IPS-18a (cell line): ENCODE measurements at regions not wholly inside any gene's neighbourhood (a gene's known extent, or its start where the extent isn't known, plus 50 kb on each side); places are given as distances from the start of the nearest gene placed in this dataset.

Source experiments
- H3K27ac ChIP-seq: one replicate; pipeline ENCODE4 v1.5.1; 2013; ENCODE audit warnings: low read length
- H3K27me3 ChIP-seq: one replicate; pipeline ENCODE4 v1.6.1; 2013; ENCODE audit warnings: mild to moderate bottlenecking, low read length; ENCODE audit not compliant: control insufficient read depth, insufficient read depth
- H3K36me3 ChIP-seq: one replicate; pipeline ENCODE4 v1.6.1; 2013; ENCODE audit warnings: low read depth, low read length; ENCODE audit not compliant: control insufficient read depth
- H3K4me1 ChIP-seq: one replicate; pipeline ENCODE4 v1.6.1; 2013; ENCODE audit warnings: low read depth, low read length; ENCODE audit not compliant: control insufficient read depth
- H3K4me3 ChIP-seq: one replicate; pipeline ENCODE4 v1.5.1; 2013; ENCODE audit warnings: low read length
- H3K9ac ChIP-seq: one replicate; pipeline ENCODE4 v1.6.1; 2013; ENCODE audit warnings: mild to moderate bottlenecking, low read length, moderate library complexity
- H3K9me3 ChIP-seq: one replicate; pipeline ENCODE4 v1.6.1; 2013; ENCODE audit warnings: low read depth, low read length; ENCODE audit not compliant: control insufficient read depth

- Histone ChIP-seq H3K27ac (no peak overlapping the region), H3K4me3 (no peak overlapping the region)
Observed at GRCh38 chr10:29962166-29962850, 97.1 kb downstream of the JCAD start.

GRCh38 chr10:29961351-29961750 is 98.0 kb downstream of the JCAD start:
- no peaks in the 10 kb centered on the region for H3K4me1 ChIP-seq
- H3K4me3 ChIP-seq, result no peak overlapping the region
- H3K36me3 ChIP-seq, result no peaks in the 10 kb centered on the region
- no peak overlapping the region for H3K27ac ChIP-seq
- H3K27me3 ChIP-seq, result no peaks in the 10 kb centered on the region
- no peak overlapping the region for H3K9ac ChIP-seq
- no peaks in the 10 kb centered on the region for H3K9me3 ChIP-seq

More at GRCh38 chr10:29962166-29962850, 97.1 kb downstream of the JCAD start:
- no peaks in the 10 kb centered on the region for H3K27me3 ChIP-seq
- H3K36me3 ChIP-seq, result no peaks in the 10 kb centered on the region
- H3K4me1 ChIP-seq, result no peaks in the 10 kb centered on the region
- H3K9me3 ChIP-seq, result no peaks in the 10 kb centered on the region
- H3K9ac ChIP-seq, result no peak overlapping the region

GRCh38 chr10:29960261-29960660 is 99.1 kb downstream of the JCAD start:
- Histone ChIP-seq H3K4me3 (no peak overlapping the region), H3K27me3 (no peaks in the 10 kb centered on the region), H3K27ac (no peak overlapping the region), H3K9ac (no peak overlapping the region), H3K4me1 (no peaks in the 10 kb centered on the region), H3K9me3 (no peaks in the 10 kb centered on the region), H3K36me3 (no peaks in the 10 kb centered on the region)

GRCh38 chr10:29959586-29959985 is 99.8 kb downstream of the JCAD start:
- H3K4me1 ChIP-seq, result no peaks in the 10 kb centered on the region
- H3K27ac ChIP-seq, result no peak overlapping the region
- no peaks in the 10 kb centered on the region for H3K27me3 ChIP-seq
- H3K36me3 ChIP-seq, result no peaks in the 10 kb centered on the region
- no peaks in the 10 kb centered on the region for H3K9me3 ChIP-seq
- no peak overlapping the region for H3K4me3 ChIP-seq
- no peak overlapping the region for H3K9ac ChIP-seq

- Histone ChIP-seq H3K27me3 (no peaks in the 10 kb centered on the region), H3K36me3 (no peaks in the 10 kb centered on the region), H3K4me1 (no peaks in the 10 kb centered on the region), H3K9ac (no peak overlapping the region), H3K27ac (no peak overlapping the region), H3K4me3 (no peak overlapping the region), H3K9me3 (no peaks in the 10 kb centered on the region)
Observed at GRCh38 chr10:29958440-29958839, 100.9 kb downstream of the JCAD start.

GRCh38 chr10:29957907-29958331 is 101.5 kb downstream of the JCAD start:
- no peaks in the 10 kb centered on the region for H3K27me3 ChIP-seq
- no peaks in the 10 kb centered on the region for H3K9me3 ChIP-seq
- H3K27ac ChIP-seq, result no peak overlapping the region
- H3K9ac ChIP-seq, result no peak overlapping the region
- H3K36me3 ChIP-seq, result no peaks in the 10 kb centered on the region
- H3K4me1 ChIP-seq, result no peaks in the 10 kb centered on the region
- no peak overlapping the region for H3K4me3 ChIP-seq

- Histone ChIP-seq H3K27me3 (no peaks in the 10 kb centered on the region), H3K36me3 (no peaks in the 10 kb centered on the region), H3K27ac (no peak overlapping the region), H3K9me3 (no peaks in the 10 kb centered on the region), H3K4me1 (no peaks in the 10 kb centered on the region), H3K4me3 (no peak overlapping the region), H3K9ac (no peak overlapping the region)
Observed at GRCh38 chr10:29957236-29957635, 102.2 kb downstream of the JCAD start.

- H3K4me3 ChIP-seq, result no peak overlapping the region
- H3K36me3 ChIP-seq, result no peaks in the 10 kb centered on the region
- no peak overlapping the region for H3K27ac ChIP-seq
- no peak overlapping the region for H3K9ac ChIP-seq
- H3K27me3 ChIP-seq, result no peaks in the 10 kb centered on the region
- no peaks in the 10 kb centered on the region for H3K4me1 ChIP-seq
- H3K9me3 ChIP-seq, result no peaks in the 10 kb centered on the region
Observed at GRCh38 chr10:29956335-29956924, 103.0 kb downstream of the JCAD start.

- H3K9ac ChIP-seq, result no peak overlapping the region
- H3K27me3 ChIP-seq, result no peaks in the 10 kb centered on the region
- H3K36me3 ChIP-seq, result no peaks in the 10 kb centered on the region
- no peaks in the 10 kb centered on the region for H3K9me3 ChIP-seq
- H3K27ac ChIP-seq, result no peak overlapping the region
- no peaks in the 10 kb centered on the region for H3K4me1 ChIP-seq
- no peak overlapping the region for H3K4me3 ChIP-seq
Observed at GRCh38 chr10:29955329-29955935, 104.0 kb downstream of the JCAD start.

- Histone ChIP-seq H3K27me3 (no peaks in the 10 kb centered on the region), H3K4me1 (peaks cover 9% of the 10 kb centered on the region)
Observed at GRCh38 chr10:29951441-29951931, 107.9 kb downstream of the JCAD start.

GRCh38 chr10:29950391-29950790 is 109.0 kb downstream of the JCAD start:
- Histone ChIP-seq H3K4me1 (peaks cover 9% of the 10 kb centered on the region), H3K9ac (no peak overlapping the region), H3K4me3 (no peak overlapping the region), H3K36me3 (no peaks in the 10 kb centered on the region), H3K27me3 (no peaks in the 10 kb centered on the region), H3K9me3 (no peaks in the 10 kb centered on the region), H3K27ac (no peak overlapping the region)

More at GRCh38 chr10:29951441-29951931, 107.9 kb downstream of the JCAD start:
- Histone ChIP-seq H3K9ac (no peak overlapping the region), H3K4me3 (no peak overlapping the region), H3K36me3 (no peaks in the 10 kb centered on the region), H3K27ac (no peak overlapping the region), H3K9me3 (no peaks in the 10 kb centered on the region)
